A549 (cell line): ENCODE measurements at regions not wholly inside any gene's neighbourhood (a gene's known extent, or its start where the extent isn't known, plus 50 kb on each side); places are given as distances from the start of the nearest gene placed in this dataset.

Source experiments
- ATAC-seq, 2 experiments: fragments of 200-7000 bp in 1 of 2; fragments of >200 bp in 1 of 2; cut with Nextera tagmentation in 1 of 2; cut with Tn5 transposase in 1 of 2; 3 replicates each; pipeline versions ENCODE4 v1.8.0 to v1.9.1; 2018 to 2020; ENCODE audit warnings: mild to moderate bottlenecking in 1 of 2, moderate library complexity in 1 of 2
- CTCF ChIA-PET: fragments of 300-600 bp; sonication (Branson Sonifier 250); formaldehyde crosslinking; extraction: SDS; loops from one replicate; lab custom pipeline; 2021; ENCODE audit warnings: antibody characterized with exemption, inconsistent platforms; lab: Yijun Ruan, JAX
- POLR2A ChIA-PET: fragments of 350-600 bp; formaldehyde crosslinking; extraction: SDS; loops from one replicate; lab custom pipeline; 2021; ENCODE audit warnings: antibody characterized with exemption, inconsistent platforms; lab: Yijun Ruan, JAX
- DNase-seq, 2 experiments: peaks; one replicate each; pipeline versions ENCODE4 v3.0.0 to v3.0.0-alpha.2; 2011 to 2016; ENCODE audit warnings: low read depth in 1 of 2, low spot score in 1 of 2
- FAIRE-seq: peaks from 2 replicates; lab custom pipeline; 2011; peaks lifted over from hg19 to GRCh38; lab: Jason Lieb, UNC
- H3K27ac ChIP-seq, 2 experiments: fragments of >200 bp; sonication (Bioruptor Twin); formaldehyde crosslinking; 3 replicates each; pipeline ENCODE4 v1.5.1; 2016 to 2017
- H3K4me1 ChIP-seq: fragments of >200 bp; sonication (Bioruptor Twin); formaldehyde crosslinking; 3 replicates; pipeline ENCODE4 v1.6.1; 2016
- H3K4me2 ChIP-seq: fragments of >200 bp; sonication (Bioruptor Twin); formaldehyde crosslinking; 3 replicates; pipeline ENCODE4 v1.6.1; 2016
- H3K4me3 ChIP-seq: fragments of >200 bp; sonication (Bioruptor Twin); formaldehyde crosslinking; 3 replicates; pipeline ENCODE4 v1.5.1; 2016
- H3K9me3 ChIP-seq: fragments of >200 bp; sonication (Bioruptor Twin); formaldehyde crosslinking; 3 replicates; pipeline ENCODE4 v1.6.1; 2016
- CBX2 ChIP-seq: fragments of 200-600 bp; sonication (generic); IDR thresholded peaks from 2 replicates; pipeline ENCODE4 v1.6.1; 2016; ENCODE audit warnings: low read depth, mild to moderate bottlenecking, borderline replicate concordance
- CHD4 ChIP-seq: fragments of 200-600 bp; sonication (generic); IDR thresholded peaks from 2 replicates; pipeline ENCODE4 v1.6.1; 2016; ENCODE audit warnings: antibody characterized with exemption, mild to moderate bottlenecking, borderline replicate concordance
- E2F6 ChIP-seq: IDR thresholded peaks from 2 replicates; pipeline ENCODE4 v1.6.1; 2012; ENCODE audit warnings: low read depth, borderline replicate concordance
- EHF ChIP-seq: fragments of 250-450 bp; sonication (Bioruptor Pico); IDR thresholded peaks from 2 replicates; pipeline ENCODE4 v1.5.0; 2020; ENCODE audit warnings: mild to moderate bottlenecking
- EHMT2 ChIP-seq: fragments of 200-600 bp; sonication (generic); IDR thresholded peaks from 2 replicates; pipeline ENCODE4 v1.6.1; 2016; ENCODE audit warnings: antibody characterized with exemption, low read depth, mild to moderate bottlenecking, moderate library complexity
- ELK1 ChIP-seq: fragments of 150-350 bp; IDR thresholded peaks from 2 replicates; pipeline ENCODE4 v1.6.1; 2014; ENCODE audit warnings: low read depth, mild to moderate bottlenecking, low read length
- EP300 ChIP-seq, 2 experiments: fragments of >200 bp; sonication (Bioruptor Twin); formaldehyde crosslinking; IDR thresholded peaks; 2 replicates in 1 of 2; 3 replicates in 1 of 2; pipeline ENCODE4 v1.6.1; 2016 to 2017
- HEYL ChIP-seq: fragments of 250-450 bp; sonication (Bioruptor Pico); IDR thresholded peaks from 2 replicates; pipeline ENCODE4 v1.8.0; 2021; ENCODE audit warnings: mild to moderate bottlenecking, moderate library complexity
- HOXB13 ChIP-seq: fragments of 250-450 bp; sonication (Bioruptor Pico); IDR thresholded peaks from 2 replicates; pipeline ENCODE4 v1.5.0; 2020; ENCODE audit warnings: low read depth, mild to moderate bottlenecking, moderate library complexity
- HOXB5 ChIP-seq: fragments of 250-450 bp; sonication (Bioruptor Pico); IDR thresholded peaks from 2 replicates; pipeline ENCODE4 v1.5.0; 2020; ENCODE audit warnings: mild to moderate bottlenecking, moderate library complexity
- JUN ChIP-seq, 2 experiments: fragments of >200 bp; sonication (Bioruptor Twin); formaldehyde crosslinking; IDR thresholded peaks; 2 replicates in 1 of 2; 3 replicates in 1 of 2; pipeline ENCODE4 v1.6.1; 2016 to 2017
- JUNB ChIP-seq: fragments of >200 bp; sonication (Bioruptor Twin); formaldehyde crosslinking; IDR thresholded peaks from 2 replicates; pipeline ENCODE4 v1.6.1; 2016
- KDM1A ChIP-seq: fragments of 200-600 bp; sonication (generic); IDR thresholded peaks from 2 replicates; pipeline ENCODE4 v1.6.1; 2016; ENCODE audit warnings: low read depth, mild to moderate bottlenecking
- MAFK ChIP-seq: fragments of 450-650 bp; IDR thresholded peaks from 2 replicates; pipeline ENCODE4 v1.6.1; 2014; ENCODE audit not compliant: partially characterized antibody
- MAX ChIP-seq: IDR thresholded peaks from 2 replicates; pipeline ENCODE4 v1.6.1; 2012
- NPAS2 ChIP-seq: fragments of 250-450 bp; sonication (Bioruptor Pico); IDR thresholded peaks from 2 replicates; pipeline ENCODE4 v1.8.0; 2022; ENCODE audit warnings: mild to moderate bottlenecking, moderate library complexity, borderline replicate concordance
- POLR2AphosphoS2 ChIP-seq: conservative IDR thresholded peaks from 2 replicates; pipeline ENCODE4 v1.6.1; 2012; ENCODE audit warnings: low read length, improper control_type of control experiment, inconsistent platforms
- RAD21 ChIP-seq, 2 experiments: fragments of >200 bp in 1 of 2; sonication (Bioruptor Twin) in 1 of 2; formaldehyde crosslinking in 1 of 2; IDR thresholded peaks in 1 of 2; conservative IDR thresholded peaks in 1 of 2; 2 replicates in 1 of 2; 3 replicates in 1 of 2; pipeline ENCODE4 v1.6.1; 2012 to 2018; ENCODE audit warnings: inconsistent platforms in 1 of 2
- RARB ChIP-seq: fragments of 250-450 bp; sonication (Bioruptor Pico); IDR thresholded peaks from 2 replicates; pipeline ENCODE4 v1.8.0; 2021; ENCODE audit warnings: mild to moderate bottlenecking, moderate library complexity
- RCOR1 ChIP-seq: fragments of 150-350 bp; IDR thresholded peaks from 2 replicates; pipeline ENCODE4 v1.6.1; 2014; ENCODE audit warnings: antibody characterized with exemption, low read length, low read depth
- RFX5 ChIP-seq: fragments of 450-650 bp; IDR thresholded peaks from 2 replicates; pipeline ENCODE4 v1.7.1; 2014; ENCODE audit warnings: antibody characterized with exemption, mild to moderate bottlenecking, moderate library complexity
- TFCP2L1 ChIP-seq: fragments of 250-450 bp; sonication (Bioruptor Pico); IDR thresholded peaks from 2 replicates; pipeline ENCODE4 v1.5.0; 2021; ENCODE audit warnings: mild to moderate bottlenecking
- TP53 ChIP-seq: fragments of 250-450 bp; sonication (Bioruptor Pico); IDR thresholded peaks from 2 replicates; pipeline ENCODE4 v1.5.0; 2021; ENCODE audit warnings: mild to moderate bottlenecking, moderate library complexity
- USF2 ChIP-seq: fragments of 450-650 bp; IDR thresholded peaks from 2 replicates; pipeline ENCODE4 v1.6.1; 2014; ENCODE audit warnings: antibody characterized with exemption
- ZC3H11A ChIP-seq: fragments of 450-650 bp; IDR thresholded peaks from 2 replicates; pipeline ENCODE4 v1.6.1; 2014; ENCODE audit warnings: antibody characterized with exemption, mild to moderate bottlenecking
- ZNF302 ChIP-seq: fragments of 250-450 bp; sonication (Bioruptor Pico); IDR thresholded peaks from 2 replicates; pipeline ENCODE4 v1.9.0; 2021; ENCODE audit warnings: inconsistent platforms, mild to moderate bottlenecking, moderate library complexity
- ZSCAN20 ChIP-seq: fragments of 250-450 bp; sonication (Bioruptor Pico); IDR thresholded peaks from 2 replicates; pipeline ENCODE4 v1.8.0; 2022; ENCODE audit warnings: mild to moderate bottlenecking, moderate library complexity
- WGBS: methylation state at CpG from one replicate; pipeline ENCODE4 v1.1.6; 2017; ENCODE audit errors: missing lambda C conversion rate; 5-methylcytosine and 5-hydroxymethylcytosine counted together
- TF ChIP-seq, protein P1 (sequence below): fragments of 250-450 bp; sonication (Bioruptor Pico); IDR thresholded peaks from 2 replicates; pipeline ENCODE4 v1.5.0; 2020; ENCODE audit warnings: low read depth, mild to moderate bottlenecking, moderate library complexity

- Histone ChIP-seq H3K4me1 (peaks cover 7% of the 10 kb centered on the region), H3K9me3 (no peaks in the 10 kb centered on the region), H3K4me2 (no peak overlapping the region), H3K4me3 (no peak overlapping the region), H3K27ac (no peak overlapping the region)
- ChIA-PET CTCF (interaction anchor here (1.2 kb wide), 1 partner anchor 17 kb away, joined by 3 read pairs; no protein-coding TSS in a partner anchor), POLR2A (no interaction called here)
- ATAC-seq (no peak), DNase-seq (no peak), FAIRE-seq (no peak)
- no peak for TF ChIP-seq RCOR1
- no peak for TF ChIP-seq CBX2
- TF ChIP-seq TFCP2L1 (CRISPR knock-in tag): no peak
- TF ChIP-seq RARB (CRISPR knock-in tag): no peak
- TF ChIP-seq MAX: no peak
- TF ChIP-seq RFX5: no peak
- TF ChIP-seq EHF (CRISPR knock-in tag): no peak
- TF ChIP-seq KDM1A: no peak
- no peak for TF ChIP-seq JUN (IDR thresholded peaks at IDR 0.05)
- no peak for TF ChIP-seq HEYL (CRISPR knock-in tag)
- no peak for TF ChIP-seq ZNF302 (CRISPR knock-in tag)
- TF ChIP-seq JUNB: no peak
- TF ChIP-seq EP300 (IDR thresholded peaks at IDR 0.05): no peak
- no peak for TF ChIP-seq RAD21 (conservative IDR thresholded peaks at IDR 0.05 in 1 of 2, IDR thresholded peaks at IDR 0.05 in 1 of 2)
- TF ChIP-seq CHD4: no peak
- TF ChIP-seq ZC3H11A: no peak
- TF ChIP-seq TP53: no peak
- no peak for TF ChIP-seq USF2
- WGBS: 93% methylated on average over 17 of the region's 17 CpGs
Observed at GRCh38 chr1:199747984-199748383, 279.5 kb upstream of the NR5A2 start.

GRCh38 chr1:199751506-199751905 lies 276.0 kb upstream of the NR5A2 start:
- H3K4me3 ChIP-seq: no peak overlapping the region
- H3K4me1 ChIP-seq: no peaks in the 10 kb centered on the region
- no peak overlapping the region for H3K4me2 ChIP-seq
- no peak for FAIRE-seq
- TF ChIP-seq EHMT2: no peak
- TF ChIP-seq ZNF302 (CRISPR knock-in tag): no peak
- TF ChIP-seq POLR2AphosphoS2: no peak
- no peak for TF ChIP-seq MAFK
- no peak for TF ChIP-seq ZSCAN20 (CRISPR knock-in tag)
- no peak for TF ChIP-seq RARB (CRISPR knock-in tag)
- no peak for TF ChIP-seq TP53
- no peak for TF ChIP-seq HOXB5 (CRISPR knock-in tag)
- TF ChIP-seq USF2: no peak
- no peak for TF ChIP-seq EP300 (IDR thresholded peaks at IDR 0.05)
- TF ChIP-seq, all 56 proteins: peak for 0
- ATAC-seq: no peak
- ChIA-PET CTCF (interaction anchor here (1.6 kb wide), 1 partner anchor 9 kb away, joined by 5 read pairs; no protein-coding TSS in a partner anchor), POLR2A (no interaction called here)
- 78% methylated on average over 5 of the region's 5 CpGs for WGBS
- DNase-seq: no peak
- Histone ChIP-seq H3K9me3 (0 out of 3 replicates have a peak, but pooled peaks cover 4% of the 10 kb centered on the region), H3K27ac (no peak overlapping the region)

DNA sequence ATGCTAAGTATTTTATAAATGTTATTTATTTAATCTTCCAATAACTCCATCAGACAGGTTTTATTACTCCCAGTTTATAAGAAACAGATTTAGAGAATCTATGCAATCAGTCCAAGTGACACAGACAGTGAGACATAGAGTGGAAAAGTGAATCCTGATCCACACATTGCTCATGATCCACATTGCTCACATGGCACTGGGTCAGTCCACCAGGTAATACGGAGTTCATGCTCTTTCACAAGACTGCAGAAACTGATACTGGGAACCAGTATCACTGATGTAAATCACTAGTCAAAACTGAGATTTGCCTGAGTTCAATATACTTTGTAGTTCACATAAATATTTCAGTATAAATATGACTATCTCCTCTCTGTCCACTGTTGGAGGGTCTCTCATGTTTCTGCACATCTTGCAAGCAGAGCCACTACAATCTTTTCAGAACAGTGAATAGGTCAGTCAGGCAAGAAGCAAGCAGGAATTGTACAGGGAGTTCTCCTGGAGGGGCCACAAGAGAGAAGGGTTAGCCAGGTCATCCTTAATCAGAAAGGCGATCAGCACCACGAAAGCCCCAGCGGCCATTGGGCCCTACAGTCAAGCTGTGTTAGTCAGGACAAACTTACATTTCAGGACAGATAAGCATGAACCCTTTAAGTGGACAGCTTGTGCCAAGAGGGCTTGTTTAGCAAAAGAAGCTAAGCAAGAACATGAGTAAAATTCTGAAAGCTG lies 275.4 kb upstream of the NR5A2 start:
- WGBS: 94% methylated on average over 4 of the region's 4 CpGs
- no peak for FAIRE-seq
- TF ChIP-seq HOXB13 (CRISPR knock-in tag): no peak
- no peak for TF ChIP-seq ELK1
- no peak for TF ChIP-seq HEYL (CRISPR knock-in tag)
- TF ChIP-seq KDM1A: no peak
- no peak for TF ChIP-seq JUN (IDR thresholded peaks at IDR 0.05)
- TF ChIP-seq NPAS2 (CRISPR knock-in tag): no peak
- TF ChIP-seq, protein P1, sequence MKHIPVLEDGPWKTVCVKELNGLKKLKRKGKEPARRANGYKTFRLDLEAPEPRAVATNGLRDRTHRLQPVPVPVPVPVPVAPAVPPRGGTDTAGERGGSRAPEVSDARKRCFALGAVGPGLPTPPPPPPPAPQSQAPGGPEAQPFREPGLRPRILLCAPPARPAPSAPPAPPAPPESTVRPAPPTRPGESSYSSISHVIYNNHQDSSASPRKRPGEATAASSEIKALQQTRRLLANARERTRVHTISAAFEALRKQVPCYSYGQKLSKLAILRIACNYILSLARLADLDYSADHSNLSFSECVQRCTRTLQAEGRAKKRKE (CRISPR knock-in tag): no peak
- TF ChIP-seq E2F6: no peak
- TF ChIP-seq CHD4: no peak
- no peak for TF ChIP-seq POLR2AphosphoS2

More for the DNA sequence above, 275.4 kb upstream of the NR5A2 start:
- Histone ChIP-seq H3K27ac (no peak overlapping the region), H3K9me3 (0 out of 3 replicates have a peak, but pooled peaks cover 4% of the 10 kb centered on the region), H3K4me1 (no peaks in the 10 kb centered on the region), H3K4me2 (no peak overlapping the region), H3K4me3 (no peak overlapping the region)
- DNase-seq (no peak), ATAC-seq (no peak)
- ChIA-PET POLR2A (no interaction called here), CTCF (no interaction called here)
